ENCODE measurements at regions not wholly inside any gene's neighbourhood (a gene's known extent, or its start where the extent isn't known, plus 50 kb on each side); places are given as distances from the start of the nearest gene placed in this dataset.
"Not testable (repeated sequence)": the region's sequence is repeated elsewhere in the genome, so short reads cannot be mapped to it uniquely, and the experiment has no call there.

GRCh38 chr9:67288117-67288735 lies 295.9 kb upstream of the SPATA31A3 start:
- not testable (repeated sequence) for DNase-seq (ENCODE audit: low spot score)

GRCh38 chr9:67284299-67284698 lies 291.9 kb upstream of the SPATA31A3 start:
- not testable (repeated sequence) for DNase-seq (ENCODE audit: low spot score); H3K27me3 ChIP-seq; H3K9me3 ChIP-seq; H3K4me1 ChIP-seq; H3K36me3 ChIP-seq; H3K27ac ChIP-seq; H3K4me3 ChIP-seq

More at GRCh38 chr9:67288117-67288735, 295.9 kb upstream of the SPATA31A3 start:
- not testable (repeated sequence) for H3K4me1 ChIP-seq, H3K27me3 ChIP-seq, H3K27ac ChIP-seq, H3K36me3 ChIP-seq, H3K9me3 ChIP-seq, H3K4me3 ChIP-seq

- not testable (repeated sequence) for H3K36me3 ChIP-seq; H3K27me3 ChIP-seq; DNase-seq (ENCODE audit: low spot score); H3K4me3 ChIP-seq; H3K9me3 ChIP-seq; H3K4me1 ChIP-seq; H3K27ac ChIP-seq
Measured at GRCh38 chr9:67281574-67281973, 289.2 kb upstream of the SPATA31A3 start.

- not testable (repeated sequence) for DNase-seq (ENCODE audit: low spot score); H3K36me3 ChIP-seq; H3K9me3 ChIP-seq; H3K4me3 ChIP-seq; H3K27me3 ChIP-seq; H3K4me1 ChIP-seq; H3K27ac ChIP-seq
Measured at GRCh38 chr9:67269692-67270091, 277.3 kb upstream of the SPATA31A3 start.

GRCh38 chr9:67257894-67258293 lies 265.5 kb upstream of the SPATA31A3 start:
- not testable (repeated sequence) for H3K4me3 ChIP-seq; H3K36me3 ChIP-seq; H3K27me3 ChIP-seq; DNase-seq (ENCODE audit: low spot score); H3K9me3 ChIP-seq; H3K27ac ChIP-seq; H3K4me1 ChIP-seq

DNA sequence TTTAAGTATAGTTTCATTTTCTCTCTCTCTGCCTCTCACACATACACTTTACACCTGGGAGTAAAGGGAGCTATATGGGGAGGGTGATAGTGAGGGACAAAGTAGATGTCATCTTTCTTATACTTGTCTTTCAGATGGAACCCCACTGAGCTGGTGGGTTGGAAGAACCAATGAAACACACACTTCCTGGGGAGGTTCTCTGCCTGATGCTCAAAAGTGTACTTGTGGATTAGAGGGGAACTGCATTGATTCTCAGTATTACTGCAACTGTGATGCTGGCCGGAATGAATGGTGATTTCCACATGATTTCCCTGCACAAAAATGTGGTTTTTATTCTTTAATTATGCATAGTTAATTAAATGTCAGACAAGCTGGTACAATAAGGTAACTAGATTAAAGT lies 256.6 kb upstream of the SPATA31A3 start:
- not testable (repeated sequence) for H3K4me1 ChIP-seq; H3K27me3 ChIP-seq; H3K4me3 ChIP-seq; DNase-seq (ENCODE audit: low spot score); H3K9me3 ChIP-seq; H3K27ac ChIP-seq; H3K36me3 ChIP-seq

- not testable (repeated sequence) for H3K4me1 ChIP-seq; H3K4me3 ChIP-seq; H3K27me3 ChIP-seq; H3K9me3 ChIP-seq; H3K27ac ChIP-seq; H3K36me3 ChIP-seq; DNase-seq (ENCODE audit: low spot score)
Measured at GRCh38 chr9:67212073-67212472, 219.7 kb upstream of the SPATA31A3 start.

- not testable (repeated sequence) for H3K4me1 ChIP-seq
Measured at GRCh38 chr9:67210842-67211241, 218.5 kb upstream of the SPATA31A3 start.

DNA sequence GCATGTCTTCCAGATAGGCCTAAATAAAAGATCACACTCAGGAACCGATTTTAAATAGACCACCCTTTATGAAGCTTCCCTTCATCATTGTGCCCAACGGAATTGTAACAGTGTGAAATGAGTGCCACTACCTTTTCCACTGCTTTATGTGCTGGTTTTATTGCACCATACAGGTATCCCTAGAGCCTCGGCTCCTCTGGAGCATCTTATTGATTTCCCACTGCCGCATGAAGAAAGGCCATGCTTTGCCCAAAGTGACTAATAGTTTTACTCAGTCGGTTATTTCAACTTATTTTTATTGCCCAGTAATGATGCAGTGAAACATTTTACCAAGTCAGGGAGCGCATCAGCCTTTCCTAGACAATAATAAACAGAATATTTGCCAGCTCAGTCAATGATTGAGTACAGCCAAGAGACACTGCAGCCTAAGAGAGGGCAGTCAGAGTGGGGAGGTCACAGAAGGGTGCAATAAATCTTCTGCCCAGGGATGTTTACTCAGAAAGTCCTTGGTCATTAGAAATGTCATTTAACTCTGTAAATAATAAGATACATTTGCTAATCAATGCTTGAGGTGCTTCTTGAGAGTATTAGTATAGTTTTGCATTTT lies 216.6 kb upstream of the SPATA31A3 start:
- not testable (repeated sequence) for H3K4me1 ChIP-seq; H3K36me3 ChIP-seq; H3K4me3 ChIP-seq; H3K9me3 ChIP-seq; DNase-seq (ENCODE audit: low spot score); H3K27ac ChIP-seq; H3K27me3 ChIP-seq

More at GRCh38 chr9:67210842-67211241, 218.5 kb upstream of the SPATA31A3 start:
- H3K36me3 ChIP-seq; H3K27me3 ChIP-seq; H3K9me3 ChIP-seq; H3K4me3 ChIP-seq; H3K27ac ChIP-seq; DNase-seq (ENCODE audit: low spot score): not testable (repeated sequence)

GRCh38 chr9:67196135-67196534 lies 203.8 kb upstream of the SPATA31A3 start:
- H3K27ac ChIP-seq; H3K9me3 ChIP-seq; H3K4me3 ChIP-seq; H3K36me3 ChIP-seq; DNase-seq (ENCODE audit: low spot score); H3K4me1 ChIP-seq; H3K27me3 ChIP-seq: not testable (repeated sequence)

DNA sequence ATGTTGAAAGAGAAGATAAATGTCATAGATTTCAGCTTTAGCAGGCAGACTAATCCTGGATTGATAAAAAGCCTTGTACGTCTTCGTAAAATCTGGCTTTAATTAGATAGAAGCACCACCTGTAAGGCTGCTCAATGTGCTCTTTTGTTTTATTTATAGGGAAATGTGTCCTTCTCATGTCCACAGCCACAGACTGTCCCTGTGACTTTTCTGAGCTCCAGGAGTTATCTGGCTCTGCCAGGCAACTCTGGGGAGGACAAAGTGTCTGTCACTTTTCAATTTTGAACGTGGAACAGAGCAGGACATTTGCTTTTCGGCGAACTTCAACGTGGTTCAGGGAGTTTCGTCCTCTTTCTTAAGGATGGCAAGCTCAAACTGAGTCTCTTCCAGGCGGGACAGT lies 203.0 kb upstream of the SPATA31A3 start:
- not testable (repeated sequence) for H3K36me3 ChIP-seq; H3K27ac ChIP-seq; H3K9me3 ChIP-seq; DNase-seq (ENCODE audit: low spot score); H3K4me1 ChIP-seq; H3K27me3 ChIP-seq; H3K4me3 ChIP-seq

GRCh38 chr9:67179185-67179584 lies 186.8 kb upstream of the SPATA31A3 start:
- not testable (repeated sequence) for H3K36me3 ChIP-seq; H3K9me3 ChIP-seq; H3K27ac ChIP-seq; H3K27me3 ChIP-seq; H3K4me1 ChIP-seq; DNase-seq (ENCODE audit: low spot score); H3K4me3 ChIP-seq

GRCh38 chr9:67175167-67175566 lies 182.8 kb upstream of the SPATA31A3 start:
- H3K36me3 ChIP-seq; DNase-seq (ENCODE audit: low spot score); H3K27me3 ChIP-seq; H3K4me3 ChIP-seq; H3K27ac ChIP-seq; H3K9me3 ChIP-seq; H3K4me1 ChIP-seq: not testable (repeated sequence)

GRCh38 chr9:67171721-67172120 lies 179.4 kb upstream of the SPATA31A3 start:
- H3K4me1 ChIP-seq; H3K36me3 ChIP-seq; H3K9me3 ChIP-seq; H3K4me3 ChIP-seq; H3K27ac ChIP-seq; H3K27me3 ChIP-seq; DNase-seq (ENCODE audit: low spot score): not testable (repeated sequence)

DNA sequence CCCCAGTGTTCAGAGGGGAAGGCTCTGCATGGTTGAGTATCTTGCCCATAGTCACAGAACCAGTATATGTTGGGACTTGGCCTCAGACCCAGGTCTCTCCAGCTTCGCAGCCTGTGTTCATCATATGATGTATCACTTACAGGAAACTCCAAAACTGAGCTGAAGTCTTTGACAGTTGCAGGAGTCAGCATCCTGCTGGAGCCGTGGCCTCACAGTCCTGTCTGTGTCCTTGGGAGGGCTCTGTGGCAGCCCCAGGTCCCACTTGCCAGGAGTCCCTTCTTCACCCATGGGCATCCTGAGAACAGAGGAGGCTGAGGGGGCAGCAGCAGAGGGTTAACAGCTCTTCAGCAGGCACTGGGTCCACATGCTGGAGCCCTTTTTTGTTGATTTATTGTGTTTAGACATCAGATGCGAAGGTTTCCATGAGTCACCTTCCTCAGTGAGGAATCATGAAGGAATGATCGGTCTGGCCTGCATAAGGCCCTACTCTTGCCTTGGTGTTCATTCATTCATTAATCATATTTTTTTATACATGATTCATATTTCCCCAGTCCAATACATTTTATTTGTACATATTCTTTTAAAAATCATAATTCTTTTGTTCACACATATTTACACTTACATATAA lies 176.3 kb upstream of the SPATA31A3 start:
- not testable (repeated sequence) for H3K4me1 ChIP-seq; H3K27ac ChIP-seq; H3K9me3 ChIP-seq; H3K36me3 ChIP-seq; DNase-seq (ENCODE audit: low spot score); H3K27me3 ChIP-seq; H3K4me3 ChIP-seq
